Stimulated activated naive CD4-positive, alpha-beta T cell treated with Interleukin-2 at 50 U/mL for 16 hours (primary cell): ENCODE measurements at regions not wholly inside any gene's neighbourhood (a gene's known extent, or its start where the extent isn't known, plus 50 kb on each side); places are given as distances from the start of the nearest gene placed in this dataset.
"Not testable (repeated sequence)": the region's sequence is repeated elsewhere in the genome, so short reads cannot be mapped to it uniquely, and the experiment has no call there.

Source experiments
- DNase-seq: peaks from one replicate; lab custom pipeline; 2025; lab: John Stamatoyannopoulos, UW

DNA sequence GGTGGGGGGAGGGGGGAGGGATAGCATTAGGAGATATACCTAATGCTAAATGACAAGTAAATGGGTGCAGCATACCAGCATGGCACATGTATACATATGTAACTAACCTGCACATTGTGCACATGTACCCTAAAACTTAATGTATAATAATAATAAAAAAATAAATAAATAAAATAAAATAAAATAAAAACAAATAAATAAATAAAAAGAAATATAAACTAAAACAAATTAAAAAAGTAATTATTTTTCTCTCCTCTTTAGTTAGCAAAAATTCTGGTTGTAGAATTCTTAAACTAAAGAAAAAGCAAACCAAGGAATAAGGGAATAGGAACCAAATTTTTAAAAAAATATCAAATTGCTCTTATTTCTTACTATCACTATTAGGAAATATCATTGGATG, 267.3 kb downstream of the CCER1 start:
- DNase-seq, result not testable (repeated sequence)

DNA sequence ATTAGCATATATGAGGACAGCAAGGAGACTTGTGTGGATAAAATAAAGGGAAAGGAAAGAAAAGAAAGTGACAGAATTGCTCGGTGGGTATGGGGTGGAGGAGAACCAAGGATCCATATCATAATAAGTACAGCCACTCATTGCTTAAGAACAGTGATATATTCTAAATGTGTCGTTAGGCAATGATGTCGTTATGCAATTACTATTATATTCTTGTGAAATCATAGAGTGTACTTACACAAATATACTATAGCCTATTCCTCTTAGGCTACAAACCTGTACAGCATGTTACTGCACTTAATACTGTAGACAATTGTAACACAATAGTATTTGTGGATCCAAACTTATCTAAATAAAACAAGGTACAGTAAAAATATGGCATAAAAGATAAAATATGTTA, 271.1 kb downstream of the CCER1 start:
- no peak for DNase-seq

DNA sequence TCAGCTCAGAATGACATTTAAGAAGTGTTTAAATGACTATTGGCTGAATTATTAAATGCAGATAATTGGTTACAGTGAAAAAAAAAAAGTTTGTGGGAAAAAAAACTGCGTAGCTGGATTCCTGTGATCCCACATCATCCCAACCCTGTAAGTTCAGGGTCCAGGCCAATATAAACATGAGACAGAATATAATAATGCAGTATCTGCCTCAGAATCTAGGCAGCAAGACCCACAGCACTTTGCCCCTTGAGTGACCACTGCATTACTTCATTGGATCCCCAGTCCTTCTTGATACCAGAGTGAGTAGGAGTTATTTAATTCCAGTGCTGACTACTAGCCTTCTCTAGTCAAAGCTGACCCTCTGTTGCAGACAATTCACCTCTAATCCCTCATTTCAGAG, 272.6 kb downstream of the CCER1 start:
- no peak for DNase-seq

DNA sequence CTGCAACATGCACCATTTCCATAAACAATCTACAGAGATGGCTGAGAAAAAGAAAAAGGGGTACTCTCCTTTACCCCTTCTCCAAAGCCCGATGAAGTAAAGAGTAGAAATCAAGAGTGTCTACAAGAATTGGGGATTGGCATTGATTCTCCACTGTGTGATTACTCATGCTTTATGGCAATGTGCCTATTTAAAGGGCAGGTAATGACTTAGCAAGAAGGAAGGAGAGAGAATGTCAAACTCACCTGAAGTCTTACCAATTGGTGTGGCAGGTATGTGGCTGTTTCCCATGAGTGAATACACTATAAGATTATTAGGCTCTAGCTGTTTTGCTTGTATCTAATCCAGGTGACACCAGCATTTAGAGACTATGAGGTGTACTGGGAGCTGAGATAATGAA, 275.3 kb downstream of the CCER1 start:
- no peak for DNase-seq

DNA sequence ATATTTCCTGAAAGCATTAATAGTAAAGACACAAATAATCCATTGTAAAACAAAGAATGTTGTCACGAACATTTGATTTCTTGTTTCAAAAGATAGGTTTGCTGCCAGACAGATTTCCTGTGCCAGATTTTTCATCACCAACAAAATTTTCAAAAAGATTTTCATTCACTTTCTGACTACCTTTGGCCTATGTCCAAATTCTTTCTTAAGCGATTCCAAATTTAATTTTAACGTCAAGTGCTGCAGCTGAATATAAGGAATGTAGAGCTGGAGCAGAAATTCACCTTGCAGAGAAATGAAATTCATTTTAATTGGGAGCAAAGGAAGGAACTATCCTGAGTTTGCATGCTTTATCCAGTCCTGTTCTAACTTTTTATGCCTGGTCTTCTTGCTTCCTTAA, 277.4 kb downstream of the CCER1 start:
- no peak for DNase-seq

DNA sequence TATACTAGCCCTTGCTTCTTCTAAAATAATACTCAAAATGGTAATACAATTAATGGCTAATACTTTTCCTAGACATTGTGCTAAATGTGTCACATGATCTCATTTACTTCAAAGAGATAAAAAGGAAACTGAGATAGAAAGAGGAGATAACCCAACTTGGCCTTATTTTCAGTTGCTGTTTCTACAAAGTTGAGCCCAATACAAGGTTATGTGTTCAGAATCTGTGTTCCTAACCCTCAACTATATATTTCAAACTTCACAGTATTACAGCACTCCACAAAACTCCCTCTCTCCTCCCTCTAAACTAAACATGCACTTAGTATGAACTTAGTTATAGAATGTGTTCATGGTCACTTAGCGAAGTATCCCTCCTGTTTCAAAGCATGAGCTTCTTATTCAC, 277.9 kb downstream of the CCER1 start:
- no peak for DNase-seq

DNA sequence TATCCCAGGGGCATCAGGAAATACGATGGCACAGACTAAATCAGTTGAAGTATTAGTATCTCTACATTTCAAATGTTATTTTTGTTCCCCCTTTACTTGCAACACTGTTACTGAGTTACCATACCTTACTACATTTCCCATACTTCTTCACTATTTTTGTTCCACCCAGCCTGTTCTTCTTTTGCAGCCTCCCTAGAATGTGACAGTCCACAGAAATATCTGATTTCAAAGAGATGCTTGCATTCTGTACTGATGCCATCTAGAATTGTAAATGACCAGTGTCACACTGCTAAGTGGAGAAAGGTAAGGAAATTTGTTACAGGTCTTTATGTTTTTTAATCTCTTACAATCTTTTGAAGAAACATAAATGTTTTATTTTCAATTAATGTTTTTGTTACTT, 279.9 kb downstream of the CCER1 start:
- no peak for DNase-seq

DNA sequence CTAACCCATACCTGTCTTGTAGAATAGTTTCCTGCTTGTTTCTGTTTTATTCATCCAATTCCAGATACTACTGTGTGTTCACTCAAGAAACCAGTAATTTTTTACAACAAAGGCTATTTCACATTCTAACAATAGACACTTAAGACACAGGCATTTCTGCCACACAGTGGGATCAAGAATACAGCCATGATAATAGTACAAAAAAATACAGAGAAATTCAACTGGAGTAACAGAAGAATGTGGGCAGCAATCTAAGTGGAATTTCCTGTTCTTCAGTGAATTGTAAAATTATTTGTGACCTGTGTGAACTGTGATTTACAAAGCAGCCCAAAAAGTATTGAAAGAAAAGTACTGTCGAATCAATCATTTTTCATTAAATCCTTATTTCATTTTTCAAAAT, 282.9 kb downstream of the CCER1 start:
- DNase-seq, result no peak

DNA sequence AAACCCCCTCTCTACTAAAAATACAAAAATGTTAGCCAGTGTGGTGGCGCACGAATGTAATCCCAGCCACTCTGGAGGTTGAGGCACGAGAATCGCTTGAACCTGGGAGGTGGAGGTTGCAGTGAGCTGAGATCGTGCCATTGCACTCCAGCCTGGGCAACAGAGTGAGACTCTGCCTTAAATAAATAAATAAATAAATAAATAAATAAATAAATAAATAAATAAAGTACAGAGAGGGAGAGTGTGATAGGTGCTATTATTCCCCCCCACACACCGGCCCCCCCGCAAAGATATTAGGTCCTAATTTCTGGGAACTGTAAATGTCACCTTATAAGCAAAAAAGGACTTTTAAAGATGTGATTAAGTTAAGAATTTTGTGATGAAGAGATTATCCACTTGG, 291.0 kb downstream of the CCER1 start:
- not testable (repeated sequence) for DNase-seq

DNA sequence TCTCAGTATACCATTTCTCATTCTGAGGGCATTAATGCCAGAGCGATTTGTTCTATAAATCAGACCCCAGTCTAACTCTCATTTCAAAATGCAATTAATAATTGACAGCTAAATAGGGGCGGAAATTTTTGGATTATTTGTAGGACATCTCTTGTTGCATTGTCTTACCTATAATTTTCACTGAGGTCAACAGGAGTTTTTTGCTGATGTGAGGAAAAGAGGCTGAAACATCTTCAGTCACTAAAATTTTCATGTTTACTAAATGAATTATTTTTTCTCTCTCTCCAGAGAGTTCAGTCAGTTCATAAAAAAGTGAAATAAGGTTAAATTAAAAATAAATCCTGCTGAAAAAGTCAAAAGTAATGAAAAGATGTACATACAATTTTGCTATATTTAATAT, 295.9 kb downstream of the CCER1 start:
- DNase-seq, result no peak

DNA sequence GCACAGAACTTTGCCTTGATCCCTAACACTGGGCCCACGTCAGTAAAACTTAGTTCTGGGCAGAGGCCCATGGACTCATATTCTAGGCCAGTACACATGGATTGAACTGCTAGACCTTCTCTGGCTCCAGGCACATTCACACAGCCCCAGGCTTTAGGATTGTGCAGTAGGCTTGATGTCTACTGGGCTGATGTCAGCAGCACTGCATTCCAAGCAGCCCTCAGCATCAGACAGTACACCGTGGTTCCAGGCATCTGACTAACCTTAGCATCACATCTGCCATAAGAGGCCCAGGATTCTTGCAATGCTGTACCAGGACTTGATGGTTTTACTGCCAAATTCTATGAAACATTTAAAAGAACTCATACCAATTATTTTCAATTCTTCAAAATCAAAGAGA, 301.9 kb downstream of the CCER1 start:
- DNase-seq, result no peak

DNA sequence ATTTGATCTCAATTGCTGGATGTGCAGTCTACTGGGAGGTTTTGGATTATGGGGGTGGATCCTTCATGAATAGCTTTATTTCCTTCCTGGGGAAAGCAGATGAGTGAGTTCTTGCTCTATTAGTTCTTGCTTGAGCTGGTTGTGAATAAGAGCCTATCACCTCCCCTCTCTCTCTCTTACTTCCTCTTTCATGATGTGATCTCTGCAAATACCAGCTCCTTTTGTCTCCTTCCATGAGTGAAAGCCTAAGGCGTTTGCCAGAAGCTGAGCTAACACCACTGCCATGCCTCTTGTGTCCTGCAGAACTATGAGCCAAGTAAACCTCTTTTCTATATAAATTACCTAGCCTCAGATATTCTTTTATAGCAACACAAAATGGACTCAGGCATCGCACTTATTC, 302.7 kb downstream of the CCER1 start:
- no peak for DNase-seq

DNA sequence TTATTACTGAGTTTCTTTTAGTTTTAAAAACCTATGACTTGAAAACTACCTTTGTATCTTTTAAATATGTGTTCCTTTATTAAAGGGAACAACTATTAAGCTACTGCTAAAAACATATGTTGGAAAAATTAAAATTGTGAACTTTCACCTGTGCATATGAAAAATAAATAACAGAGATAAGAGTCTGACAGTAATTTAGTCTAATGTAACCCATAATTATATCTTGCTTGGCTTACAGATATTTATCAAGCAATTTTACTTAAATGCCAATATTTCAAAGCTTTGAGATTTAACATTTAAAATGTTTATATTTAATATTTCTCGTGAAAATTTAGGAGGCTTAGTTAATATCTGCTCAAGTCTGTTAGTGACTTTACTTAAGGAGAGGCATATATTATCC, 309.8 kb downstream of the CCER1 start:
- no peak for DNase-seq

DNA sequence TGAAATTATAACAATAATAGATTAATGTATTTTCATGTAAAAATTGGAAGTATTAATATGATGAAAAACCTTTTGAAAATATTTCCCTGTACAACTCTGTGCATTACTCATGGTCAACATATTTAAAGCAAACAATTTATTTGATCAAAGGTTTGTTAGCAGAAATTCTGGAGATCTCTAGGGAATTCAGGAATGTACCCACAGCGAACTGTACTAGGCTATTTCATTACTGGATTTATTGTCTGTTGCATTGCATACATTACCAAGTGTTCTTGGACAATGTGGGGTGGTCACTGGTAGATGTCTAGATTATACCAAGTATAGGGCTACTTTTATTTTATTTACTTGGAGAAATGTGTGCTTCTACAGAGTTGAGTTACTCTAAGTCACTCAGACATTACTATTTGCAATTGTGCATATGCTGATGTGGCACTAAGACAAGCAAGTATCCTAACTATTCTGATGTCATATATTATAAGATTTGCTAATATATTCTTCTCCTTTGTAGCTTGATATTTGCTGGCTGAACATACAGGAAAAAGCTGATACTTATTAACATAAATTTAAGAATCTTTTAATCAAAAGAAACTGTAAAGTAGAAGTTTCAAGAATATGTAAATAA, 323.3 kb downstream of the CCER1 start:
- no peak for DNase-seq

DNA sequence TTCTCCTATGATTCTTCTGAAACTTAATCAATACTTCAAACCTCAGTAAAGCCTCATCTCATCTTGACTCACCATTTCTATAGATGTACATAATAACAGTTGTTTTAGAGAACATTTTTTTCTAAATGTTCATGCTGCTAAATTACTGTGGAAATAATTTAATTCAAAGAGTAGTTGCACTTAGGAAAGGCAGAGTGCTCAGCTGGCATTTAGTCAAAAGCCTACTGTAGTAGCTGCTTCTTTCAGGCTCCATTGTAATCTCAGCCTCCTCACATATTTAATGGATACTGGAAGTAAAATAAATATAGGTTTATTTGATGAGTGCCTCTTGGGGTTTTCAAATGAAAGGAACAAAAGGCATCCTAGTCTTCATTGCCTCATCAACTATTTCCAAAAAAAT, 325.0 kb downstream of the CCER1 start:
- DNase-seq, result no peak

DNA sequence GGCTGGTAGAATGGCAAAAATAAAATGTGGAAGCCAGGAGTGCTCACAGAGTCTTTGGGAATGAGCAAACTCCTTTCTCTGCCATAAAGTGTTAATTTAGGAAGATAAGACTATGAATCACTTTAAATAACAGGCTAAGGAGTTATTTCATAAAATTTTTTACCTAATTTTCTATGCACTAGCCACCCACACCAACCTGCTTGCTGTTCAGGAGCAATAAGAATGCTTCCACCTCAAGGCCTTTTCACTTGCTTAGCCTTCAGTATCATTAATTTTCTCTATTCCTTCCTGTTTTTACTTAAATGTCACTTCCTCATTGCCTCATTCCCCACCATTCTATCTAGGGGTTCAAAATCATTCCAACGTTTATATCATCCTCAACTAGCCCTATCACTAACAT, 326.8 kb downstream of the CCER1 start:
- no peak for DNase-seq

DNA sequence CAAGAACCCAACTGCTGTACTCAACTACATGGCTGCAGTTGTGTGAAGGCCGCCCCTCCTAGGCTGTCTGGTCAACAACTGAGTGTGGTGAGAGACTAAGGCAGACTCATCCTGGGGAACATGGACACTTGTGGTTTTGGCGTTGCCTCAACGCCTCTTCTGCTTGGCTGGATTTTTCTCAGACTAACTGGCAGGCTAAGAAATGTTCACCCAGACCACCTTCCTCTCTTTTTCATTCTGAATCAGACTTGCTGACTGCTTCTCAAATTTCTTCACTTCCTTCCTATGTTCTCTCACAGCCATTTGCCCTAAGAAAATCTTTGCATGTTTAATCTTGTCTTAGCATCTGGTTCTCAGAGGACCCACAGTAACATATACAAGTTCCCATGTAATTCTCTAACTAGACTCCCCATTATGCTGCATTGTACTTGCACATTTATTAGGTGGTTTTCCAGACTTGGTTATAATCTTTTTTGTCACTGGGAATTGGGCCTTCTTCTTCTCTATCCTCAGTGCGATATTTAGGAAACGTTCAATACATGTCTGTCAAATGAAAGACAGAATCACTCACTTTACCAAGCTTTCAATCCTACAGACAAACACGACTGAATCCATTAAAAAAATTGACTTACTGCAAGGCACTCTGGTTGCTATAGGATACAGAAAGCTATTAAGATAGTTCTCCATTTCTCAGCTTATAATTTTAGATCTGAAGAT, 327.6 kb downstream of the CCER1 start:
- DNase-seq, result no peak

DNA sequence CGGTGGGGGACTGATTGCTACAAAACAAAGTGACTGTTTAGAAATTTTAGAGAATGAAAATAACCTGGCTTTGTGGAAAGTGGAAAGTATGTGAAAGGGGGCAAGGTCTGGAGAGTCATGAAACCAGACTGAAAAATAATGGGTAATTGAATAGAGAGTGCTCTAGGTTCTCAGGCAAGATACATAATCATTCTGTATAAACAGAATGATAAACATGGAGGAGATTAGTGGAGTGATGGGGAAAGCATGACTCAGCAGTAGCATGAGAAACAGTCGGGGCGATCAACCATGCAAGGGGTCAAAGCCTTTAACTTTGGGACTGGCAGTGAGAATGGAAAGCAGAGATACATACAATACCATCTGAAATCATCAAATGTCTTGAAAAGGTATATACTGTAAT, 332.5 kb downstream of the CCER1 start:
- DNase-seq, result no peak

DNA sequence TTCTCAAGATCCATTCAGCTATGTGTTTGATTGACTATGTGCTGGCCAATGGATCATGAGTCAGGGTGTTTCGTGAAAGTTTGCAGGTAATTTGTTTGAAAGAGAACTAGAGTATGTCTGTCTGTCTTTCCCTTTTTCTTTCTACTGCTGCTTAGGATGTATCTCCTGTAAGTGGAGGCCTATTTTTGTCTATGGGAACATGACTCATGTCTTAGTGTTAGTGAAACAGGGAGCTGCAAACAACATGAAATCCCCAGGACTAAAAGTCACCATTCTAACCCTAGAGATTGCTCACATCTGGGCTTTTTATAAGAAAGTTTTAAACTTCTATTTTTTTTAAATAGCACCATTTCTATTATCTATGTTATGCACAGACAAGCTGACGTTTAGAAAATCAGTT, 333.0 kb downstream of the CCER1 start:
- no peak for DNase-seq

DNA sequence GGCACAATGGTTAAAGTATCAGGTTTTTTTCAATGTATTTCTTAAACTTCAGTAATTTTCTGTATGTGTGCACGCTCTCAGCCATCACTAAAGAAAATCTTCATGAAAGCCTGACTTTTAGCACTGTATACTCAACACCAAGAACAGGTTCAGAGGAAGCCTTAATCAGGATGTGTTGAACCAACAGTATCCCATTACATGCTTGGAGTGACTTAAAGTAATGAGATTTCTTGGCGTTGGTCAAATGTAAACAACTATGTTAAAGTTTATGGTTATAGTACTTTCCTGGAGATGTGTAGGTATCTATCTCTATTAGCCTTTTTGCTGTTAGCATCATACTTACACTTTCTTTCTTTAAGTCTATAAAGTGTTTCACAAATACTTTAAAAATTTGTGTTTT, 335.0 kb downstream of the CCER1 start:
- DNase-seq, result no peak

DNA sequence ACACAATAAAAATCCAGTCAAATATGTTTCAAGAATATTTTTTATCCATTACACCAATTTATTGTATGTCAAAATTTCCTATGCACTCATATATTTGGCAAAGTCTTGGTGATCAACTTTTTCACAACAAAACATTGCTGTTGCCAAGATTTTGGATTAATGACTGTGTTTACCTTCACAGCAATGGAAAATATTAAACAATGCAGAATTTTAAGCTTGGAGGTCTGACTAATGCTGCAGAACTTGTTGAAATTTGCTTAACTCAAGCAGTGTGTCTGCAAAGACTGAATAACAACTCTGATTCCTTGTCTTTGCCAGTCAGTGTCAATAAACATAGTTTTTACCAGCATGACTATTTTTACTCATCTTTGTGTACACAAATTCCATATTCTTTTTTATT, 336.4 kb downstream of the CCER1 start:
- no peak for DNase-seq

DNA sequence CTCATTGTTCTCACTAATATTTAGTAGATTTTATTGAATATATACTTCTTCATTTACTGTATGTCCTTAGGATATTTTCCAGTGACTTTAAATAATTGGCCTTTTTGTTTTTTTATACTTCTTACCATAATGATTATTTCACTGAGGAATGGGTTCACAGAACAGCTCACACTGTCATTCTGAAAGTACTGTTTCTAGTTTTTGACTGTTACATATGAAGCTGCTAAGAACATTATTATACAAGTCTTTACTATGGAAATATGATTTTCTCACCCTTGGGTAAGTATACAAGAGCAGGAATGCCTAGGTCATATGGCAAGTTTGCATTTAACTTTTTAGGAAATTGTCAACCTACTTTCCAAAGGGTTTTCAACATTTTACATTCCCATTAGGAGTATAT, 343.1 kb downstream of the CCER1 start:
- DNase-seq, result no peak

DNA sequence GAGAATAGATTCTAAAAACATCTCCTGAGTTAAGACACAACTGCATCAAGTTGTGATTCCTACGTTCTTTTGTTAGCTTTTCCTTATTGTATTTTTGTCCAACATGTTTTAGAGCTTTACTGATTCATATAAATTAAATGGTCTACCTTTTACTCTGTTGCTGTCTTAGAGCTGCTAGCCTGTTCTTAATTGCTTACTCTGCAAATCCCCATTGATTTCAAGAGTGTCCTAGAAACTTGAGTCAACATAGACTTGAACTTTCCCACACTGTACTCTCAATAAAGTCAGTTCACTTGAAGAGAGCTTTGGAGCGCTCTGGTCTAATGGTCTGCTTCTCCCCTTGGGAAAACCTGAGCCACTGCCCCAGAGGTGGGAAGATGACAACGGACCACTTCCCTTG, 343.9 kb downstream of the CCER1 start:
- DNase-seq, result no peak

DNA sequence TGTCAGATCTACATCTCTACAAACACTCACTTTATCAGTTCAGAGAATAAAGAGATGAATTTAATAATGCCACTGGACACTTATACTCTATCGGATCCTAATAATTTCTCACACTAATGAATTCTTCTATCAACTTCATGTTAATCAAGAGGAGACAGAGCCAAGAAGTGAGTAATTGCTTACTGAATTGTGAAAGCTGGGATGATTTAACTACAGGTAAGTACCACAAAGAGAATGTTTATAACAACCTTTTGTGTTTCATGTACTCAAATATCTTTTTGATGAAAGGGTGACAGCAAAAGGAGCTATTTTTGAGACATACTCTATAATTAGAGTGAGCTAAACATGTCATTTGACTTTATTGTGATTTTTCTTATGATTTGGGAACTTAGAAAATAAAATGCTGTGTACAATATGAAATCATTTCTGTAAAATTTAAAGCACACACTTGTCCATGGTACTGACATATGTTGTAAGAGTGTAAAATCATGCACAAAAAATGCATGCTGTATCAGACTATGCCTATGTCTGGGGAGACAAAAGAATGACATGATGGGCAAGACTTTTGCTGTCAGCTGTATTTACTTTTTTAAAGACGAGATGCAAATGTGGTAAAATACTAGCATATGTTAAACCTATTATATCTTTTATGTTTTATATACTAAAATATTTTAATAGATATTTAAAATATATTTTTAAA, 361.2 kb downstream of the CCER1 start:
- no peak for DNase-seq
